GM21786 (cell line): ENCODE measurements at regions not wholly inside any gene's neighbourhood (a gene's known extent, or its start where the extent isn't known, plus 50 kb on each side); places are given as distances from the start of the nearest gene placed in this dataset.
"Not testable (repeated sequence)": the region's sequence is repeated elsewhere in the genome, so short reads cannot be mapped to it uniquely, and the experiment has no call there.

ENCODE experiments used
- ATAC-seq: cut with Tn5 transposase; IDR thresholded peaks from one replicate; pipeline ENCODE4 v1.9.1; 2021; ENCODE audit not compliant: unreplicated experiment

DNA sequence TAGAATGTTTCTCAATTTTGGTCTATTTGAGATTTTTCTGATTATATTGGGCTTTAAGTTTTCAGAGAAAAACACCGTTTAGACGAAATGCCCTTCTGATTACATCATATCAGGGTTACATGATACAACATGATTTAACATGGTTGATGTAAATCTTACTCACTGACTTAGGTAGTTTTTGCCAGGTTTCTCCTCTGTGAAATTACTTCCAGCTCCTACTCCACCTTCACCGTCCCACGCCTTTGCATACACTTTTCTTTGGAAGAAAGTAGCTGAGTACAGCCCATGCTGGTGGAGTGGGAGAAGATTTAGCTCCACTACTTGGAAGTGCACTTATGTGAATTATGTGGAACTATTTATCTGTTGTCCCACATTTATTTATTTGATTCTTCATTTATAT, 433.2 kb upstream of the KLHL1 start:
- ATAC-seq = no peak

DNA sequence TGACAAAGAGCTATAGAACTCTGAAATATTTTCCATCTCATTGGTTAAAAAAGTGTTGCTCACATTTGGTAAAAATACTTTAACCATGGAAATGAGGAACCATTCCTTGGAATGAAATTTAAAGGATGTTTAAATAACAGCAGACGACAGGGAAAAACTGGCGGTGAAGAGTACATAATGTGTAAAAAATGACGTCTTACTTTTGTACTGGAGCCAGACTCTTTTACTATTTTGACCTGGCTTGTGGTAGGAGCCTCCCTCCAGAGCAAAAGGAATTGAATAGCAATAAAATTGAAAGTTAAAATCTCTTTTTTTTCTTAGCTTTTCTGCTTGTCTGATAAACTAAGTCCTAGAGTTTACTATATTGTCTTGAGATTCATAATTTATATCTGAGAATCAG, 426.2 kb upstream of the KLHL1 start:
- ATAC-seq = no peak

DNA sequence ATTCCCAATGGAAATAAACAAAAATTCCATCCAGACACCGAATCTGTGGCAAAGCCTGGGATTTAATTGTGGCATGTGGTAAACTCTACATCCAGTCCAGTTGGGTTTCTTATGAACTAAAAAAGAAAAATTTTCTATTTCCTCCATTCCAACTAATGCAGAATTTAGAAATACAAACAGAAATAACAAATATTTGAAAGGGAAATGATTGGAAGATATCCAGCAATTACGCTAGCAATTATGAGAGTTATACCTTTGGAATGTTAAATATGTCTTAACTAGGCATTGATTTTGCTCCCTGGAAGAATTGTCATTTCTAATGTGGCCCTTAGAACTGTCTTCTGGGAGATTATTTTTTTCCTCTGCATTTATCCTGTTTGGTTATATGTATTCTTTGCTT, 421.4 kb upstream of the KLHL1 start:
- ATAC-seq = no peak

DNA sequence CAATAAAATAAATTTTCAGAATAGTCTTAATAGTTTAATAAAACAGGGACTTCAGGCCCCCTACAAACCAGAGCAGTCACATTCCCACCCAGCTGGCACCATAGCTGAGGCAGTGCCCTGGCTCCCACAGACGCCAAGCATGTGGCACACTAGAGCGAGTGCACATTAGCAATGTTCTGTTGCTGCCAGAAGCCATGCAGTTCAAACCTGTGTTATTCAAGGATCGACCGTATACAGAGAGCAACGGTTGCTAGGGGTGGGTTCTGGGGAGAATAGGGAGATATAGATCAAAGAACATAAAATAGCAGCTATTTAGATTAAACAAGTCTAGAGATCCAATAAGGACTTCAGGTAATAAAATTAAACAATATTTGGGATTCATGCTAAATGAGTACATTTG, 419.3 kb upstream of the KLHL1 start:
- ATAC-seq = no peak

DNA sequence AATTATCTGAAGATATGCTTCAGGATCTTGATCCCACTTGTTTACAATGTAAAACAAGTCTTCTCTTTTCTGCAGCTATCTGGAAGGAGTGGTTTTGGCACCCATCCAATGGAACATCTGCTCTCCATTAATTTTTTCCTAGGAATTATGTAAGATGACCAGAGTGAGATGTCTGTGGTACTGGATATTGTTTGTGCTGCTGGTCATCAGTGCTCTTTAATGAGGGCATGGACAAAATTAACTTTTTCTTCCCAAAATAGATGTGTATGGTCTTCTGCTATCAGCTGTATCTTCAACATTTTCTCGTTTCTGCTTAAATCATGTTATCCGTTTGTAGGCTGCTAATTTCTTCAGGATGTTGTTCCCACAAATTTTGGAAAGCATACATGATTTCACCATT, 415.4 kb upstream of the KLHL1 start:
- ATAC-seq = no peak

DNA sequence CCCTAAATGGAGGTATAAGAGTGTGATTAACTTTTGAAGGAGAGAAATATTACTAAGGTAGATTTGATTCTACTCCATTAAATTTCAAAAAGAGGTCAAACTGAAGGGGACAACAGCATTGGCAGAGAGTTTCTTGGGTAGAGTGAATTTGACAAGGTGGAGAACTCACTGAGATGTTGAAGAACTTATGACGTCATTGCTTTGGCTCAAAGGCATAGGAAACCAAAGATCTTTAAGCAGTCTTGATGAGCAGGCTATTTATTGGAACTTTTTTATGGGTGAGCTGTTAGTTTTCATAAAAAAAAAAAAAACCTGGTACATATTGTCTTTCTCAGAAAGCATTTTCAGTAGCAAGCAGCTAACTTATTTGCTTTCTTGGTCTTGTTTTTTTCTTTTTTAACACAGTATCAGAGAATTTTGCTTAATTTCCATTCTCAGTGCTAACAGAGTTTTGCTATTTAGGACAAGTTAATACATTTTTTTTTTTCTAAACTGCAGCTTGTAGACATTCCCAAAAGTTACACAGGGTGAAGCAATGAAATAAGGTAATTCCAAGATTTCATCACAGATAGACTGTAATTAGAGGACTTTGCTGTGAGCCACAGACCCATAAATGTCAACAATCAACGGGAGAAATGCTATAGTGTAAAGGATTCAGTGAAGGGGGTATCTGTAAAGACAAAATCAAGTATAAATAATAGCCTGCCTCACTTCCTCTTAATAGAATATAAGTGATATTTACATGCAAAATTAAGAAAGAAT, 412.2 kb upstream of the KLHL1 start:
- no peak for ATAC-seq

DNA sequence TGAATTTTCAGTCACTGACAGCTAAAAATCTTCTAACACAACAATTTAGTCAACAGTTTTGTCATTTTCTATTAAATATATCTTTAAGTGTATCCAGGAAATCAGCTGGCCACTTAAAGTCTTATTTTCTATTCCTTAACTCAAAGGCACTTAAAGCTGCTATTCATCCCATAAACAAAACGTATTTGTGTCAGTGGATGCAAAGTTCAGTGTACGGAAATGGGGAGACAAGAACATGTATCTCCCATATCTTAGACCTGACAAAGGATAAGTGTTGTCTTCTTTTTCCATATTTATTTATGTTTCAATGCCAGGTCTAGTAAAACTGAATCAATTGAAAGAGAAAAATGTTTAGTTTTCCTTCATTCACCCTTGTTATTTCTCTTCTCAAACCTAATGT, 409.8 kb upstream of the KLHL1 start:
- ATAC-seq = no peak

DNA sequence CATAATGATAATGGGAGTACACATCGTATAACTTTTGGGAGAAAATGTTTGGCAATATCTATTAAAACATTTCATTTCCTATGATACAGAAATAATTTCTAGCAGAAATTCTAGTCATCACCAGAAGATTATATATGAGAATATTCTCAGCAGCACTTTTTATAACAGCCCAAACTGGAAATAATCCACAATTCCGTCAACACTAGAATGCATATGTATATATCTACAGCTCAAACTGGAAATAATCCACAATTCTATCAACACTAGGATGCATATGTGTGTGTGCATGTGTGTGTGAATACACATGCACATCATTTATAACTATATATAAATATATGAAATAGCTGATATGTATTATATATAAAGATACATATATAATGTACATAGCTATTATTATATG, 408.0 kb upstream of the KLHL1 start:
- ATAC-seq = no peak

DNA sequence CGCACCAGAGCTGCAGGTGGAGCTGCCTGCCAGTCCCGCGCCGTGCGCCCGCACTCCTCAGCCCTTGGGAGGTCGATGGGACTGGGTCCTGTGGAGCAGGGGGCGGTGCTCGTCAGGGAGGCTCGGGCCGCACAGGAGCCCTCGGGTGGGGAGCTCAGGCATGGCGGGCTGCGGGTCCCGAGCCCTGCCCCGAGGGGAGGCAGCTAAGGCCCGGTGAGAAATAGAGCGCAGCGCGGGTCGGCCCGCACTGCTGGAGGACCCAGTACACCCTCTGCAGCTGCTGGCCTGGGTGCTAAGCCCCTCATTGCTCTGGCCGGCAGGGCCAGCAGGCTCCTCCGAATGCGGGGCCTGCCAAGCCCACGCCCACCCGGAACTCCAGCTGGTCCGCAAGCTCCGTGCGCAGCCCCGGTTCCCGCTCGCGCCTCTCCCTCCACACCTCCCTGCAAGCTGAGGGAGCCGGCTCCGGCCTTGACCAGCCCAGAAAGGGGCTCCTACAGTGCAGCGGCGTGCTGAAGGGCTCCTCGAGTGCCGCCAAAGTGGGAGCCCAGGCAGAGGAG, 403.7 kb upstream of the KLHL1 start:
- ATAC-seq = not testable (repeated sequence)

DNA sequence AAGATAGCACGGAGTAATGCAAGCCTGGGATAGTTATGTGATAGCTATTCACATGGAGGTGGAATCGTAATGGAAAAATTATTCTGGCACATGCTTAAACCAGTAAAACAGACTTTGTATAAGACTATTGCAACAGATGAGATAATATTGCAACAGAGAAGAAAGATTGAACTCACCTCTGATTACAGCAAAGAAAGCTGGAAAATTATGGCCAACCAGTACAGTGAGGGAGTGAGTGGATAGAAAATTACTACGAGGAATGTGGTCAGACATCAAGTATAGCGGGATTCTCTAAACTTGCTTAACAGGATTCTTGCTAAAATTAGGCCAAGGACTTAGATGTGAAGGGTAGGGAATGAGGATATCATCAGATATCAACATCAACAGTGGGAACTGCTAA, 397.6 kb upstream of the KLHL1 start:
- ATAC-seq = no peak

DNA sequence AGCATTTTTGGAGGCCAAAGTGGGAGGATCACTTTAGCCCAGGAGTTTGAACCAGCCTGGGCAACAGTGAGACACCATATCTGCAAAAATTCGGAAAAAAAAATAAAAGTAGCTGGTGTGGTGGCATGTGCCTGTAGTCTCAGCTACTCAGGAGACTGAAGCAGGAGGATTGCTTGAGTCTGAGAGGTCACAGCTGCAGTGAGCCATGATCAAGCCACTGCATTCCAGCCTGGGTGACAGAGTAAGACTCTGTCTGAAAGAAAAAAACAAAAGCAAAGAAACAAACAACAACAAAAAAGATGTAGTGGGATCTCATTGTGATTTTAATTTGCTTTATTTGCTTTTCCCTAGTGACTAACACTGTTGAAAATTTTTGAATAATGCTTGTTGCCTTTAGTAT, 394.7 kb upstream of the KLHL1 start:
- ATAC-seq = no peak

DNA sequence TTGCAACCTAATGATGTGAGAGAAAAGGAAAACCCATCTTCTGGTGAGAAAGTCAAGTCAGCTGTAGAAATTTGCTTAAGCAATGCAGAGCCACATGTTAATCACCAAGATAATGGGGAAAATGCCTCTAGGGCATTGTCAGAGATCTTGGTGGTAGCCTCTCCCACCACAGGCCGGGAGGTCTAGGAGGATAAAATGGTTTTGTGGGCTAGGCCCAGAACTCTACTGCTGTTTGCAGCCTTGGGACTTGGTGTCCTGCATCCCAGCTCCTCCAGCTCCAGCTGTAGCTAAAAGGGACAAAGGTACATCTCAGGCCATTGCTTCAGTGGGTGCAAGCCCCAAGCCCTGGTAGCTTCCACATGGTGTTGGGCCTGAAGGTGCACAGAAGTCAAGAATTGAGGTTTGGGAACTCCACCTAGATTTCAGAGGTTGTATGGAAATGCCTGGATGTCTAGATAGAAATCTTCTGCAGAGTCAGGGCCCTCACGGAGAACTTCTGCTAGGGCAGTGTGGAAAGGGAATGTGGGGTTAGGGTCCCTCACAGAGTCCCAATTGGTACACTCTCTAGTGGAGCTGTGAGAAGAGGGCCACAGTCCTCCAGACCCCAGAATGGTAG, 382.2 kb upstream of the KLHL1 start:
- ATAC-seq = no peak

DNA sequence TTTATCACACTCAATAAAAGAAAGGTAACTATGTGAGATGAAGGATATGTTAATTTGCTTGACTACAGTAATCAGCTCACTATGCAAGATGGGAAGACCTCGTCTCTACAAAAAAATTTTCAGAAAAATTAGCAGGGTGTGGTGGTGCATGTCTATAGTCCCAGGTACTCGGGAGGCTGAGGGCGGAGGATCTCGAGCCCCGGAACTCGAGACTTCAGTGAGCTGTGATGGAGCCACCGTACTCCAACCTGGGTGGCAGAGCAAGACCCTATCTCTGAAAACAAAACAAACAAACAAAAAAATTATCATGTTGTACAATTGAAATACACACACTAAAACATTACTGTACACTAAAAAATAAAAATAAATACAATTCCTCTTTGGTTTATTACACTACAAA, 376.7 kb upstream of the KLHL1 start:
- no peak for ATAC-seq

DNA sequence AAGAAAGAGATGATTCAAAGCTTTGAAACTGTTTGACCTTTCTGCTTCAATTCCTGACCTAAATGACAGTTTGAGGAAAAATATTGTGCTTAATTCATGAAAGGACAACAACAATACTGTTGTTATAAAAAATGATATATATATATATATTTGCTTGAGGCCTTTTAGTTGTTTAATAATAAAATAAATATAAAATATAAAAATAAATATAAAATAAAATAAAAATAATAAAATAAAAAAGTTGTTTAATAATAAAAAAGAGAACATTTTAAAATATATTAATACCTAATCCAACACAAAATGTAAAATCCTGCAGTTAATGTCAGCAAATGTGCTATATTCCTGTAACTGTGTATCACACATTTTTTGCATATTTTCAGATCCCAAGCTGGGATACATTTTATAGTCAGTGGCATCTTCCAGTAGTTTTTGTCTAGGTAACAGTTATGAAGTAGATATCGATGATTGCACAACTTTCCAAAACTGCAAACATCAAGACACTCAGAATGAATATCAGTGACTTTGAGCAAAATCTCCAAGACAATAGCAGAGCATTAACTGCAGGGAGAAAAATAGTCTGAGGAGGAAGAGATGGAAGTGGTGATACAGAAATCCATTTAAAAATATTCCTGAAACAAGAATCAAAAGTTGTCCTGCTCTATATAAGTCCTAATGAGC, 375.5 kb upstream of the KLHL1 start:
- ATAC-seq = no peak

DNA sequence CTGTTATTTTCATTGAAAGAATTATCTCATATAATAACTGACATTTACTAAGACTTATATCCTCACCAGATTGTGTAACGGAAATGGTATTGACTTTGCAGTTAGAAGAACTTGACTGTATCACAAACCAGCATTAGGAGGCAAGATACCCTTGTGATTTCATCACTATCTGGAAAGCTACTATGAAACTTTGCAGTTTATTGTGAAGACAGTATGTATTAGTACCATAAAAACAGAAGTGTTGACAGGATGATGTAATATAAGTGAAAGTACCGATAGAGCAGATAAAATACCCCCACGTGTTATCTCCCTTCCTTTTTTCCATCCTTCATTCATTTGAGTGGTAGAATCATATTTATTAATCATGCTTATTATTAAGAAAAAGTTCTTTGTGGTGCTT, 365.7 kb upstream of the KLHL1 start:
- ATAC-seq = no peak

DNA sequence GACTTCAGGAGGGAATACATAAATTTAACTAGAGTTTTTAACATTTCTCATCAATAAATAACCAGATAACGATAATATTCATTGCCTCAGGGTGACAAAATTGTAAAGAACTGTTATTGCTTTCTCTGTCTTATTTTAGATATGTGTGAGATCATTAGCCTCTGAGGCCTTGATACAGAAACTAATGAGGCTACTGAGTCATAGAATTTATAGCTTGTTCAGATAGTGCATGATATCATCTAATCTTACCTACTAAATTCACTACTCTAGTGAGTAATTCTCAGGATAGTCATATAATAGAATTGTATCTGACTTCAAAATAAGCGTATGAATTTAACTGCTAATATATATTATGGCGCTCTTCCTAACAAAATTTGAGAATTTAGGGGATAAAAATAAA, 360.8 kb upstream of the KLHL1 start:
- no peak for ATAC-seq

DNA sequence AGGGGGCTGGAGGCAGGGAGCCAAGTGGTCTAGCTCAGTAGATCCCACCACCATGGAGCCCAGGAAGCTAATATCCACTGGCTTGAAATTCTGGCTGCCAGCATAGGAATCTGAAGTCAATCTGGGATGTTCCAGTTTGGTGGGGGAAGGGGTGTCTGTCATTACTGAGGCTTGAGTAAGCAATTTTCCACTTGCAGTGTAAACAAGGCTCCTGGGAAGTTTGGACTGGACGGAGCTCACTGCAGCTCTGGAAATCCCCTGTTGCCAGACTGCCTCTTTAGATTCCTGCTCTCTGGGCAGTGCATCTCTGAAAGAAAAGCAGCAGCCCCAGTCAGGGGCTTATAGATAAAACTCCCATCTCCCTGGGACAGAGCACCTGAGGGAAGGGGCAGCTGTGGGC, 349.2 kb upstream of the KLHL1 start:
- ATAC-seq = no peak

DNA sequence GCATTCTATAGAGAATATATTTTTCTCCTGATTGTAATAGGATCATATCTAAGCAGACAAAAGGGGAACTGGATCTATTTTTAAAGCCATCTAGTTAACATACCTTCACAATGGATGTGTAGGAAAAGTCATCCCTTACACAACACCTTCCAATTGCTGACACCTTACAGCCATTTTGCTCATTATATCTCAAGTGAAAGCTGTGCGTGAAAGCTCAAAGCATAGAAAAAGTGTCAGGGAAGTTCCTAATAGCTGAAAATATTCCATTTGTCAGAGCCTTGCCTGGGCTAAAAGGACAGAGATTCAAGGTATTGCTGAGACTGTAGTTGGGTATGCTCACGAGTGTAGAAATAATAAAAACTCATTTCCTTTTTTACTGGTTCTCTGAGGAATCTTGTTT, 340.6 kb upstream of the KLHL1 start:
- no peak for ATAC-seq

DNA sequence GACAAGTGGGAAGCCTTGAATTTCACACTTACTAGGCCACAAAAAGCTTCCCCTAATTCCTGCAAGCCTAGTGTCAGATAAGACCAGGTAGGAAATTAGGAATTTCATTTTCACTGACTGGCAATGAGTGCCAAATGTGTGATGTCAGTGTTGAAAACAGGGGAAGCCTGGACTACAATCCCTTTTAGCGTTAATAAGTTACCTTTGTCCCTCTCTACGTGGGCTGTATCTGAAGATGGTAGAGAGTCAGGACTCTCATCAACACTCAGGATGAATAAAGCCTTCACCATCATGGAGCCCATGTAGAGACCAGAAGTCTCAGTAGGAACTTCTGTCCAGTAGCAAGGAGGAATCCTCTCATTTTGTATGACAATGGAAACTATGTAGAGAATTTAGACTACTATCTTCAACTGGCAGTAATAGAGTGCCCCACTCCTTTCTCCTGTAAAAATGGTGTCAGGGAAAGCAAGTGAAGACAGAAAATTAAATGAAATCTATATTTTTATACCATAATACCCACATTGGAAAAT, 324.1 kb upstream of the KLHL1 start:
- no peak for ATAC-seq

DNA sequence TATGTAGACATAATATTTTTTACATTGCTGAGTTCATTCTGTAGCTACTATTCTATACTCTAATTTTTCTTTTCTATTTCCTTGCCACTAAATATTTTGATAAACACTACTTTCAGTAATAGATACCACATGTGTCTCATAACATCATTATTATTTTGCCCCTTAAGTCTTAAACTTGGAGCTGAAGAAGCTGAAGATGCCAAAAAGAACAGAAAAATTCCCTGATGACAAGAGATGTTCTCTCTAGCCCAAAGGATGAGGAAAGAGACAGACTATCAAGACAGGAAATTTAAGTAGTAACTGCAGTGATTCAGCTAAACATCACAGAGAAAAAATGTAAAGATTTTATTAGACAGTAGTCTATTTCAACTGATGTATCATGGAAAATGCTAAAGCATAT, 322.0 kb upstream of the KLHL1 start:
- ATAC-seq = no peak

DNA sequence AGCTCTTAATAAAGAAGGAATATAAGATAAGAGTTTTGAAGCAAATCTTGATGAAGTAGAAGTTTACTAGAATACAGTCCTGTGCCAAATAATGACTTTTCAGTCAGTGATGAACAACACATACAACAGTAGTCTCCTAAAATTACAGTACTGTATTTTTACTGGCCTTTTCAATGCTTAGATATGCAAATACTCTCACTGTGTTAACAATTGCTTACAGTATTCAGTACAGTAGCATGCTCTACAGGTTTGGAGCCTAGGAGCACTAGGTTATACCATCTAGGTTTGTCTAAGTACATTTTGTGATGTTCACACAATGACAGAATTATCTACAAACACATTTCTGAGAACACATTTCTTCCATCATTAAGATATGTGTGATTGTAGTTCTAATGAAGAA, 316.7 kb upstream of the KLHL1 start:
- no peak for ATAC-seq

DNA sequence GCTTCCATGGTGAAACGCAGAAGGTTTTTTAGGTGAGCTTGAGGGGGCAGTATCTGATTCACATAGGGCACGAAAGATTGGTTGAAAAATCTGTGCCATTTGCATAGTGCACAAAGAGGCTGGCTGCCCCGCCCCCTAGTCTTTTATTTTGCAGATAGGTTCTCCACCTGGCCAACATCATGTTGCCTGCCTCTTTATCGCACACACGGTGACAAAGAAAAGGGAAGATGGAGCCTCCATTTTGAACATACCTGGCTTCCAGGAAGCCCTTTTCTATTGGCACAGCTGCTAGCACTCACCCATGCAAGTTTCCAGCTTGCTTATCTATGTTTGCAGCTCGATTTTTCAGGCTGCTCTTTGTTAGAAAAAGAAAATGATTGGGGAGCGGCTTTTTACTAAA, 316.2 kb upstream of the KLHL1 start:
- no peak for ATAC-seq
